HEK293 (cell line): ENCODE measurements at regions not wholly inside any gene's neighbourhood (a gene's known extent, or its start where the extent isn't known, plus 50 kb on each side); places are given as distances from the start of the nearest gene placed in this dataset.

Source experiments
- CTCF ChIA-PET: fragments of 350-600 bp; formaldehyde crosslinking; extraction: SDS; loops from one replicate; lab custom pipeline; 2021; ENCODE audit warnings: antibody characterized with exemption; lab: Yijun Ruan, JAX
- POLR2A ChIA-PET: fragments of 300-600 bp; formaldehyde crosslinking; extraction: SDS; loops from one replicate; lab custom pipeline; 2020; ENCODE audit warnings: antibody characterized with exemption, inconsistent platforms; lab: Yijun Ruan, JAX
- H3K27ac ChIP-seq: fragments of 200-500 bp; sonication (Bioruptor generic); 2 replicates; pipeline ENCODE4 v1.5.1; 2014; ENCODE audit warnings: low read depth, low read length, control low read depth, inconsistent platforms; ENCODE audit errors: extremely low read depth
- H3K36me3 ChIP-seq, 2 experiments: fragments of 200-500 bp in 1 of 2; sonication (Bioruptor generic) in 1 of 2; 1 replicate in 1 of 2; 2 replicates in 1 of 2; pipeline ENCODE4 v1.5.1; 2014 to 2017; ENCODE audit warnings: inconsistent platforms in 2 of 2, low read length in 2 of 2; ENCODE audit not compliant: control insufficient read depth in 2 of 2, insufficient read depth in 1 of 2
- H3K4me1 ChIP-seq: fragments of 200-500 bp; sonication (Bioruptor generic); 2 replicates; pipeline ENCODE4 v1.5.1; 2014; ENCODE audit warnings: mild to moderate bottlenecking, low read length, inconsistent platforms; ENCODE audit not compliant: control insufficient read depth, insufficient read depth
- H3K4me3 ChIP-seq: 2 replicates; pipeline ENCODE4 v1.5.1; 2011; ENCODE audit warnings: low read depth, mild to moderate bottlenecking, control low read depth, low read length, moderate library complexity
- H3K9me3 ChIP-seq: fragments of 200-500 bp; sonication (Bioruptor generic); 2 replicates; pipeline ENCODE4 v1.5.1; 2014; ENCODE audit warnings: low read depth, low read length, inconsistent platforms; ENCODE audit not compliant: control insufficient read depth, insufficient read depth
- GLI4 ChIP-seq: fragments of 450-650 bp; formaldehyde crosslinking; IDR thresholded peaks from 2 replicates; pipeline ENCODE4 v1.5.1; 2016; ENCODE audit warnings: missing biosample characterization, missing genetic modification characterization
- SP2 ChIP-seq: fragments of 450-650 bp; formaldehyde crosslinking; IDR thresholded peaks from 2 replicates; pipeline ENCODE4 v1.5.1; 2016; ENCODE audit warnings: missing biosample characterization, missing genetic modification characterization
- YY2 ChIP-seq: fragments of 450-650 bp; formaldehyde crosslinking; IDR thresholded peaks from 2 replicates; pipeline ENCODE4 v1.5.1; 2016; ENCODE audit warnings: missing biosample characterization, missing genetic modification characterization
- ZBTB10 ChIP-seq: fragments of 450-650 bp; formaldehyde crosslinking; IDR thresholded peaks from 2 replicates; pipeline ENCODE4 v1.5.1; 2016; ENCODE audit warnings: missing biosample characterization, missing genetic modification characterization
- ZBTB6 ChIP-seq: fragments of 450-650 bp; formaldehyde crosslinking; IDR thresholded peaks from 2 replicates; pipeline ENCODE4 v1.5.1; 2017; ENCODE audit warnings: missing biosample characterization, missing genetic modification characterization
- ZNF132 ChIP-seq: fragments of 450-650 bp; formaldehyde crosslinking; IDR thresholded peaks from 2 replicates; pipeline ENCODE4 v1.5.1; 2017; ENCODE audit warnings: missing biosample characterization, missing genetic modification characterization, borderline replicate concordance
- ZNF174 ChIP-seq: fragments of 450-650 bp; formaldehyde crosslinking; IDR thresholded peaks from 2 replicates; pipeline ENCODE4 v1.5.0; 2017; ENCODE audit warnings: missing biosample characterization, mild to moderate bottlenecking, missing genetic modification characterization
- ZNF2 ChIP-seq: fragments of 450-650 bp; formaldehyde crosslinking; IDR thresholded peaks from 2 replicates; pipeline ENCODE4 v1.5.1; 2016; ENCODE audit warnings: missing biosample characterization, missing genetic modification characterization
- ZNF266 ChIP-seq: fragments of 450-650 bp; formaldehyde crosslinking; IDR thresholded peaks from 2 replicates; pipeline ENCODE4 v1.5.1; 2016; ENCODE audit warnings: missing biosample characterization, missing genetic modification characterization, low read depth
- ZNF274 ChIP-seq, 2 experiments: fragments of 200-500 bp in 1 of 2; fragments of 450-650 bp in 1 of 2; sonication (Bioruptor generic) in 1 of 2; formaldehyde crosslinking in 1 of 2; IDR thresholded peaks; 2 replicates each; pipeline versions ENCODE4 v1.5.1 to v1.6.1; 2014 to 2016; ENCODE audit warnings: borderline replicate concordance in 1 of 2, inconsistent platforms in 1 of 2, low read length in 1 of 2, missing biosample characterization in 1 of 2, missing genetic modification characterization in 1 of 2
- ZNF362 ChIP-seq: fragments of 450-650 bp; formaldehyde crosslinking; IDR thresholded peaks from 2 replicates; pipeline ENCODE4 v1.5.1; 2016; ENCODE audit warnings: missing biosample characterization, missing genetic modification characterization
- ZNF658 ChIP-seq: fragments of 450-650 bp; formaldehyde crosslinking; IDR thresholded peaks from 2 replicates; pipeline ENCODE4; 2016; ENCODE audit warnings: missing biosample characterization, missing genetic modification characterization
- ZNF664 ChIP-seq: fragments of 450-650 bp; formaldehyde crosslinking; IDR thresholded peaks from 2 replicates; pipeline ENCODE4 v1.5.1; 2016; ENCODE audit warnings: missing biosample characterization, missing genetic modification characterization
- ZNF747 ChIP-seq: fragments of 450-650 bp; formaldehyde crosslinking; IDR thresholded peaks from 2 replicates; pipeline ENCODE4 v1.5.1; 2016; ENCODE audit warnings: missing biosample characterization, missing genetic modification characterization
- ZNF76 ChIP-seq: fragments of 450-650 bp; formaldehyde crosslinking; IDR thresholded peaks from 2 replicates; pipeline ENCODE4; 2016; ENCODE audit warnings: low read depth, missing biosample characterization, missing genetic modification characterization, borderline replicate concordance
- ZXDB ChIP-seq: fragments of 450-650 bp; formaldehyde crosslinking; IDR thresholded peaks from 2 replicates; pipeline ENCODE4 v1.5.1; 2016; ENCODE audit warnings: missing biosample characterization, missing genetic modification characterization
- TF ChIP-seq, protein P1 (sequence below): fragments of 450-650 bp; formaldehyde crosslinking; optimal IDR thresholded peaks from 2 replicates; pipeline ENCODE3; 2016; ENCODE audit warnings: missing biosample characterization, mild to moderate bottlenecking, missing genetic modification characterization

DNA sequence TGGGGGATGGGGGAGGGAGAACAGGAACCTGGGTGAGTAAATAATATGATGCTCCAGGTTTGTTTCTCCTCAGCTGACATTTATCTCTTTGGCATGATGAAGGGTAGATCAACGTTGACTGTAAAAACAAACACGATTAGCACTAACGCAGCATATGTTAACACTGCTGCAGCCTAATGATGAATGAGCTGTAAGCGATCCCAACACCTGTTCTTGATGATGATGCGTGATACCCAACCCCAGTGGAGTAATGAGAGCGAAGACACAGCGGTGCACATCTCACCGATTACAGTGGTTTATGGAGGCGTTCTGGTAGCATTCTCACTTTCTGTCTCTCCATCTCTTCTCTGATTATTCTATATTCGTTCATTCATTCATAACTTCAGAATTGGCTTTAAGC is 640.4 kb downstream of the USP25 start:
- TF ChIP-seq ZNF658 (tag by site-specific recombination): no peak
- no peak for TF ChIP-seq ZNF664 (tag by site-specific recombination)
- no peak for TF ChIP-seq ZNF747
- no peak for TF ChIP-seq ZNF2 (tag by site-specific recombination)
- TF ChIP-seq ZNF274 (IDR thresholded peaks at IDR 0.05; ENCODE audit: low read length): no peak
- no peak for TF ChIP-seq ZNF274 (tag by site-specific recombination; IDR thresholded peaks at IDR 0.05; ENCODE audit: borderline replicate concordance)
- no peak for TF ChIP-seq ZNF362 (tag by site-specific recombination)
- TF ChIP-seq, protein P1, sequence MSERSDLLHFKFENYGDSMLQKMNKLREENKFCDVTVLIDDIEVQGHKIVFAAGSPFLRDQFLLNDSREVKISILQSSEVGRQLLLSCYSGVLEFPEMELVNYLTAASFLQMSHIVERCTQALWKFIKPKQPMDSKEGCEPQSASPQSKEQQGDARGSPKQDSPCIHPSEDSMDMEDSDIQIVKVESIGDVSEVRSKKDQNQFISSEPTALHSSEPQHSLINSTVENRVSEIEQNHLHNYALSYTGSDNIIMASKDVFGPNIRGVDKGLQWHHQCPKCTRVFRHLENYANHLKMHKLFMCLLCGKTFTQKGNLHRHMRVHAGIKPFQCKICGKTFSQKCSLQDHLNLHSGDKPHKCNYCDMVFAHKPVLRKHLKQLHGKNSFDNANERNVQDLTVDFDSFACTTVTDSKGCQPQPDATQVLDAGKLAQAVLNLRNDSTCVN (tag by site-specific recombination): no peak
- TF ChIP-seq ZNF266 (tag by site-specific recombination): no peak
- TF ChIP-seq GLI4: no peak
- no peak for TF ChIP-seq ZNF132 (tag by site-specific recombination)
- TF ChIP-seq ZBTB6: no peak
- no peak for TF ChIP-seq ZNF76 (tag by site-specific recombination)
- TF ChIP-seq ZXDB: no peak
- no peak for TF ChIP-seq ZNF174 (tag by site-specific recombination)
- TF ChIP-seq SP2 (tag by site-specific recombination): no peak
- Histone ChIP-seq H3K4me1 (peaks cover 3% of the 10 kb centered on the region; the same call in 1 of the 2 replicates), H3K9me3 (no peaks in the 10 kb centered on the region), H3K36me3 (no peaks in the 10 kb centered on the region), H3K4me3 (no peak overlapping the region), H3K27ac (no peak overlapping the region)
- CTCF ChIA-PET: interaction anchor here (1.0 kb wide), 1 partner anchor 35 kb away, joined by 3 read pairs; no protein-coding TSS in a partner anchor
- POLR2A ChIA-PET: no interaction called here

GRCh38 chr21:16372586-16372985 is 642.8 kb downstream of the USP25 start:
- H3K9me3 ChIP-seq: no peaks in the 10 kb centered on the region
- POLR2A ChIA-PET: no interaction called here
- H3K27ac ChIP-seq: no peak overlapping the region
- no peaks in the 10 kb centered on the region for H3K36me3 ChIP-seq
- CTCF ChIA-PET: no interaction called here
- TF ChIP-seq ZBTB10 (tag by site-specific recombination) (no peak), YY2 (tag by site-specific recombination) (no peak)
- peaks cover 3% of the 10 kb centered on the region; the same call in 1 of the 2 replicates for H3K4me1 ChIP-seq
- H3K4me3 ChIP-seq: no peak overlapping the region
